IPS DF 4.7 (cell line): ENCODE measurements at regions not wholly inside any gene's neighbourhood (a gene's known extent, or its start where the extent isn't known, plus 50 kb on each side); places are given as distances from the start of the nearest gene placed in this dataset.
"Not testable (repeated sequence)": the region's sequence is repeated elsewhere in the genome, so short reads cannot be mapped to it uniquely, and the experiment has no call there.

ENCODE experiments used
- DNase-seq: peaks from one replicate; pipeline ENCODE4 v3.0.0-alpha.2; 2013; ENCODE audit warnings: low spot score; ENCODE audit errors: extremely low read depth

DNA sequence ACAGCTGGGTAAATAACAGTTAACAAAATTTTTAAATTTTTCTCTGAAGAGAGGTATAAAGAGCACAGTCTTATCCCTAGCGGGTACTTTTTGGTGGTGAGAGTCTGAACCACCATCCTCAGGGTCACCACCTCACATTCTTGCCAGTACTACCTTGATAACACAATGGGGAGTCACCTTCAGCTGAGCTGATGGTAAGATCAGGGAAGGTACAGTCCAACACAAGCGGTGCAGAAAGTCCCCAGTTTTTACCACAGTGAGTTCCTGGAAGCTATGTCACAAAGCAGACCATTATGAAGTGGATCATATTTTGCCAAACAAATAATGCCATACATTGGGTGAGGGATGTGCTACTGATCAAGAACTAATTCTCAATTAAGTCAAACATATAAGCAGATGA lies 176.9 kb downstream of the FASLG start:
- no peak for DNase-seq

DNA sequence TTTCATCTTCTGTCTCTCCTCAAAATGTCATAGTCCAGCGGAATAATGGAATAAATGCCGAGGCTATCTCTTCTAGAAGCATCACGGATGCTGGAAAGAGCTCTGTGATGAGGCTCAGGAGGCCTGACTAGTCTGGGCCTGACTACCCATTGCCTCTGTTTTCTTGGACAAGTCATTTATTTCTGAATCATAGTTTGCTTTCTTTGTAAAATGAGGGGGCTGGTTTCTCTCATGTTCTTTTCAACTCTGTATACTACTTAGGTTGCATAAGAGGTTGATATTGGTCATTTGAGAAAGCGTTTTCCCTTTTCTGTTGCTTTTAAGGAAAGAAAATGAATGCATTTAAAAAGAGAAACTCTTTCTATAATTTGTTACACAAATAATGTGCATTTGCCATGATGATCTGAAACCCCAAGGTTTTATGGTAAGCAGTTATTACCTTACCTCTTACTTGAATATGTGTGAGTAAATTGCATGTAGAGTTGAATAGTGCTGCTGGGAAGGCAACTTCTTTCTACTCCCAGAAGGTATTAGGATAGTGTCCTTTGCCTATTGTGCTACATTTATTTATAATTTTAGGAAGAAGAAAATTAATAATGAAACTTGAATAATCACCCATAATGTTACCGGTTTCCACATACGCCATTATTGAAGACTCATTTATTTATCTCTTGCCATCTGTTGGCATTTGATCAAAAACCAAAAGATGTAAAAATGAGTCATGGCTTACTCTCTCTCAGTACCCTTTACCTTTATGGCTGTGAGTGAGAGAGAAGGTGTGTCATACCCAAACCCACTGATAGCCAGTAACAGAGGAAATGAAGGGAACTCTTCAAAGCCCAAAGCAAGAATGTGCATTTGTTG lies 179.1 kb downstream of the FASLG start:
- no peak for DNase-seq

DNA sequence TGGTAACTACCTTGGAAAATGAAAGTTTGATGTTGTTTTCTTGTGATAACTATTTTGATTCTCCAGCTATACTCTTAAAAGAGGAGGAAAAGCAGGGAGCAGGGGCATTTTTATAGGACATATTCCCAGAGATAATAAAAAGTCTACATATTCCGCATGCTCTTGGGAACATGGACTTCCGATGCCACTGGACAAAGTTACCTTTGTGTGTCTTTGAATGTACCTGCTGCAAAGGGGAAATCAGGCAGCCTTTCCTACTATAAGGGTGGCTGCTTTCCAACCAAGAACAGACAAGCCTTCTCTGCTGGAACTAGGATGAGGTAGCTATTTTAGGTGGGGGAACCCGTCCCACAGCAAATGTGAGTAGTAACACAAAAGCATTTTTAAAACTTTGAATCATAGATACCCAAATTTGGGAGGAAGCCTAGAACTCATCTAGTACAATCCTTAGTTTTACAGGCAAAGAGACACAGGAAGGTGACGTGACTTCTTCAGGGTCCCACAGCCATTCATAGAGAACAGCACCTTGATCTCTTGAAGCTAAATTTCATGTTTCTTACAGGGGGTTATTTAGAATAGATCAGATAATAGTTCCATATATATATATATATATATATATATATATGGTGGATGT lies 179.9 kb downstream of the FASLG start:
- no peak for DNase-seq

DNA sequence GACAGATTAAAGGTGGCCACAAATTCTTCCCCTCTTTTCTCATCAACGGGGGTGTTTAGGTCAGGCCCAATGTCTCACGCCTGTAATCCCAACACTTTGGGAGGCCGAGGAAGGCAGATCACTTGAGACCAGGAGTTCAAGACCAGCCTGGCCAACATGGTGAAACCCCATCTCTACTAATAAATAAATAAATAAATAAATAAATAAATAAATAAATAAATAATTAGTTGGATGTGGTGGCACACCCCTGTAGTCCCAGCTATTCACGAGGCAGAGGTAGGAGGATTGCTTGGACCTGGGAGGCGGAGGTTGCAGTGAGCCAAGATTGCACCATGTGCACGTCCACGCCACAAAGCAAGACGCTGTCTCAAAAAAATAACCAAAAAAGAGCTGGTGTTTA lies 180.7 kb downstream of the FASLG start:
- DNase-seq = not testable (repeated sequence)

DNA sequence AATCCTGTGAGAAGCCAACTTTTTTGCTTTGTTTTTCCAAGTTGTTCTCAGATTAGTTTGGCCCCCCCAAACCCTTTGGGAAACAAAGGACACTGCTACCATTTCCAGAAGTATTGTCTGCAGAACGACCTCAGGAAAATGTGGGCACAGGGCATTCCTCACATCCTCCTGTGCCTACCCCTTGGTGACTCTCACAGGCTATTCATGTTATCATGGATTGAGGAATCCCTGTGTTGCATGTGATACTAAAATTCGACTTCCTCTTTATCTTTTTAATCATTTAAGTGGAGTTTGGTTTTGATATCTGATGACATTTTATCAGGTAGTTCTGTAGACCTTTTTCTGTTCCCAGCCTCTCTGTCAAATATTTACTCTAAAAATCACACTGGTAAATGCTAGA lies 184.5 kb downstream of the FASLG start:
- no peak for DNase-seq

DNA sequence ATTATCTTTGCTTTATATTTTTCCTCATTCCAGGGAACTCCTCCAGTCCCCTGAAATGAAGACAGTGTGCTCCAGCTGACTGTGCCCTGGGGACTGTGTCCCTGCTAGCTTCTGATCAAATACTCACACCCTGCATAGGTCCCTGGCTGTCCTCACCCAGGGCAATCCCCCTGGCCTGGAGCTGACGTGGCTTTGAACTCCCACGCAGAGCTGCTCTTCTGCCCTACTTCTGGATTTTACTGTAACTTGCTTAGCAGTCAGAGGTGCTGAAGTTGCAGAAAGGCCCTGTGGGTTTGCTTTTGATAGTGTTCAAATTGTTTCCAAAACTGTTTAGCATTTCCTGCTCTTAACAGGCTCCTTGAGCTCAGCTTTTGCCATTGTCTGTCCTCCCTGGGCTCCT lies 186.5 kb downstream of the FASLG start:
- DNase-seq = no peak

DNA sequence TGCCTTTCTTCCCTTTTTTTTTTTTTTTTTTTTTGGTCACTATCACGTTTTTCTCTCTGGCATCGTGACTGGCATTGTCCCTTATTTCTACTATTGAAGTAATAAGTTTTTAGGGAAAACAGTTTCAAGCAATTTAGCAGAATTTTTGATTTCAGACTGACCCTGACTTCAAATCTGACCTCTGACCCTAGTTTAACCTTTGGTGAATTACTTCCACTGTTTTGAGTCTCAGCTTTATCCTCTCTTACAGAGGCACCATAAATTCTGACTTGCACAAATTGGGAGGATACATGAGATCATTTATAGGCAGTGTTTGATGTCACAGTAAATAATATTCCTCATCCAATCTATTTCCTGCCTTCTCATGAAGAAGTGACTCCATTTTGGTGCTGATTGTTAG lies 187.0 kb downstream of the FASLG start:
- DNase-seq = no peak

DNA sequence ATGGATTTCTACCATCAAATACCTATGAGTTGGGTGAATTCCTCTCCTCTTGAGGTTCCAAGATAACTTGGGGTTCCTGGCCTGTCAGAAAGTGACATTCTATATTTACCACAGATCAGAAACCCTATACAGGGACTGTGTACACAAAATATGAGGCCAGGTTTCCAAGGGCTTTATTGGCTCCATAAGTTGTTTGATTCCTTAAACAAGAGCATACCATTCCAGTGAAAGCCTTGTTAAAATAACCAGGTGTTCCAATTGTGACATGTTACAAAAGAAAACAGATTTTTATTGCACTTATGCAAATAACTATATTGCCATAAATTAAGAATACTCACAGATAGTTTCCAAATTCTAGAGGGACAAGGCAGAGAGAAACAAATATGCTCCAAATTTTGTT lies 188.9 kb downstream of the FASLG start:
- not testable (repeated sequence) for DNase-seq

DNA sequence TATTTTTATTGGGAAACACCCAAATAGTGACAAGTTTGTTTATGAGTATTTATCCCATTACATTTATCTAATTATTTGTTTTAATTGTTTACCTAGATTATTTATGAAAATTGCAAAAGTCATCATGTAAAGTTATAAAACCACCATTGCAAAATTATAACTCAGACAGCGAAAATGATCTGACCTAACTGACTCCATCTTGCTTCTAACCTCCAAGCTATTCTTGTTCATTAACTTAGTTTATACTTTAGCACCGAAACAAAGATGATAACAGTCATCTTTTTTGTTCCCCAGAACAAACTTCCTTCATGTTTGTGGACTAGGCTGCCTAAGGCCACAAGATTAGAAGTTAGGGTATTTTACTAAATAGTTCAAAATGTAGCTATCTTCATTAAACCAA lies 190.8 kb downstream of the FASLG start:
- DNase-seq = no peak

DNA sequence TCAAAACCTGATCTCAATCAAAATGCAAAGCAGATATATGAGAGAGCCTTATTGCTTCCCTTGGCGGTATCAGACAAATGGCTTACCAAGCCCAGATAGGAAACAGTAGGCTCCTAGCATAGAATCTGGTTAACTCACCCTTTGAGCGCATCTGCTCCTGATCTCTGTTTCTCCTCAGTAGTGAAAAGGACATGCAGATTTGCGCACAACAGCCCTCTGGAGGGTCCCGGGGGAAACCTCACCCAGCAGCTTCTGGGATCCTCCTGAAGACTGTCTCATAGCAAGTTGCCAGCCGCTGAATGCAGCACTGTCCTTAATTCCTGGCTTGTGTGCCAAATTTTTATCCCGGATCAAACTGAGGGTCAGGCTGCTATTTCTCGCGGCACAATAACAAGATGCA lies 192.2 kb downstream of the FASLG start:
- DNase-seq = no peak

DNA sequence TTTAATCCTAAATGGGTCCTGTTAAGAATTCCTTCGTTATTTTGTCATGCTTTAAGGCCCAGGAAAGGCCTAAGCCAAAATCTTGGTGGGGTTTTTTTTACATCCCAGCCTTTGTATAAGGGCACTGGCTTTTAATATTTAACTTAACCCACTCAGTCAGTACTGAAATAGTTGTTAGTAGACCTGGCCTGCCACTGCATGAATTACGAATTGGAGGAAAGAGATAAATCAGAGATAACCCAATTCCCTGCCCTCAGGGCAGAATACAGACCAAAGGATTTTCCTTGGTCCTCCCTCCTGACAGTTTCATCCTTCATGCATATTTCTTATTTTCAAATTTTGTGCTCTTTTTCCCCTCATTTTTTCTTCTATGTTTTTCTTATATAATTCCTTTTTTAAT lies 193.0 kb downstream of the FASLG start:
- no peak for DNase-seq

DNA sequence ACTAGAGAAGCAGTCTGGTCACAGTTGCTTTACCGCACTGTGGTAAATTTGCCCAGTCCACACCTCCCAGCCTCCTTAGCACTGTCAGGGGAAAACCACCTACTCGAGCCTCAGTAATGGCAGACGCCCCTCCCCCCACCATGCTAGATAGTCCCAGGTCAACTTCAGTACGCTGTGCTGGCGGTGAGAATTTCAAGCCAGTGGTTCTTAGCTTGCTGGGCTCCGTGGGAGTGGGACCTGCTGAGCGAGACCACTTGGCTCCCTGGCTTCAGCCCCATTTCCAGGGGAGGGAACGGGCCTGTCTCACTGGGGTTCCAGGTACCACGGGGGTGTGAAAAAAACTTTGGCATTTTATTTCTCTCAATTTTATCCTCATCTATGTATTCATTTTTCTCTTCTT lies 194.8 kb downstream of the TNFSF18 start:
- DNase-seq = not testable (repeated sequence)

DNA sequence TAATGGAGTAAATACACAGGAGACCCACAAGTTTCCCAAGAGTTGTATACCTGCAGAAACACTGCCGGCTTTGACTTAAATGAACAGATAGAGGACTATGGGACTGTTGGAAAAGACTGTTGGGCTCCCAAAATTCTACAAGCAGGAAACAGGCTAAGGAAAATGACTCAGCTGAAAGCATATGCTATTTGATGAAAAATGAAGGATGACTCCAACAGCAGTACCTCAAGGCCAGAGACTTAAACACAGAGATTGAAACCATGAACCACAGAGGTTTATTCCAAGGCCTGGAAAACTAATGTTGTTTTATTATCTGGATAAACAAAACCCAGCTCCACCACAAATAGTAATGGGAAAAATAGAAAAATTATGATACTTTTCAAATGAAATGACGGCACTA lies 187.7 kb downstream of the TNFSF18 start:
- no peak for DNase-seq

DNA sequence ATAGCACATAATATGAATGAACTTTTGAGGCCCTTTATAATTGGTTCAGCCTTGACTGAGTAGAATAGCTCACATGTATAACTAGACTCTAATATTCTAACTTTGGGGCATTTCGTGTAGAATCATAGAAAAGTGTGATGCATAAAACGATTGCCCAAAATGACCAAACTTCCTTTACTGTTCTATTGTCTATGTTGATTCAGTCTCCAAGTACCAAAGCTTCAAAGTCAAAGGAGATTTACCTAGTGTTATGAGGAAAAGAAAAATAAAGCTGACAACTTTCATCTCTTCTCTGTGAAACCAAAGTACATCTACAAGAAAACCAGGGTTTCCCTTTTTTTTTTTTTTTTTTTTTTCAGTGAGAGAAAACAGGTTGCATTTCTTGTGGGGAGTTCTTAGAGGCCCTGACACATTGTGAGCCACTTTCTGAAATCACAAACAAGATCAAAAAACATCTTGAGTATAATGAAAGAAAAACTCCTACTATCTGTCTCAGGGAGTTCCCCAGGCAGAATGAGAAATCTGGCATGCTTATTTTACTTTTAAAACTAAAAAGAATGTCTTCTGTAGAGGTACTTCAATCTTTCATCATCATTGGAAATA lies 183.4 kb downstream of the TNFSF18 start:
- no peak for DNase-seq

DNA sequence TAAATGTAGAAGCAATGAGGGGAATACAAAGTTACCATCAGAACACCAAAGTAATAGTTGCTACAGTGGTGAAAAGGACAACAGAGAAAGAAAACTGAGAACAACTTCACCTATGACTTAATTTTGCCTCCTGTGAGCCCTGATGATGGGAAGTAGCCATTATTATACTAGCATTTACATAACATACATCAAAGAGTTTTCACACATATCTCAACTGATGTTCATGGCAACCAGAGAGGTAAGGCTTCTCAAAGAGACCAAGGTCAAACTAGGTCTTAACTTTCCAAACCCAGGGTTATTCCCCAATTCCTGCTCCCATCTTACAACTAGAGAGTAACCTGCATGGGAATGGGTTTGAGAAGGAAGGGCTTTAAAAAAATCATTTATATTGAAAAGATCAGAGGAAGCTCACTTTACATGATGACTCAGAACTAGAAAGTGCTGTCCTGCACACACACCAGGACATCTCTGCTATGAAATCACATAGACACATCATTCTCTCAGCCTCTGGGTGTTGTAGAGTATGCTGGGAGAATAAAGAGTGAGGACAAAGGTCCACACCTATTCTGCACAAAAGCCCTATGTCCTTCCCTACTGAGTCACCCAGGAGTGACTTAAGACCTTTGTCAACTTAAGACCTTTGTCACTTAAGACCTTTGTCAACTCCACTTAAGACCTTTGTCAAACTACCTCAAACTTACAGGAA lies 179.7 kb downstream of the TNFSF18 start:
- DNase-seq = no peak

DNA sequence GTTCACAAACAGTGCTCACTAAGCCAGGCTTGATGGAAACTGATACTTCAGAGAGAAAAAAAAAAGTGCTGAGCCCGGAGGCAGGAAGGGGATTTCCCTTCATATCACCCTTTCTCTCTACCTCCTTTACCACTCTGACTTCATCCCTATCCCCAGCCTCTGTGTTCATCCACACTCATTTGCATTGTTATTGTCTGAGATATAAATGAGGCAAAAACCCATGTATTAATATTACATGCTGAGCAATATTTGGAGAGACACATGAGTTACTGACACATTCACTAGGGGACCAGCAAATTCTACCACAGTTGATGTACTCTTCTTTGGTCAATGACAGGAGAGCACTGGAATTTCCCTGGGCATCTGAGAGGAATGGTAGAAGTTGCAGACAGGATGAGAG lies 175.8 kb downstream of the TNFSF18 start:
- DNase-seq = no peak

DNA sequence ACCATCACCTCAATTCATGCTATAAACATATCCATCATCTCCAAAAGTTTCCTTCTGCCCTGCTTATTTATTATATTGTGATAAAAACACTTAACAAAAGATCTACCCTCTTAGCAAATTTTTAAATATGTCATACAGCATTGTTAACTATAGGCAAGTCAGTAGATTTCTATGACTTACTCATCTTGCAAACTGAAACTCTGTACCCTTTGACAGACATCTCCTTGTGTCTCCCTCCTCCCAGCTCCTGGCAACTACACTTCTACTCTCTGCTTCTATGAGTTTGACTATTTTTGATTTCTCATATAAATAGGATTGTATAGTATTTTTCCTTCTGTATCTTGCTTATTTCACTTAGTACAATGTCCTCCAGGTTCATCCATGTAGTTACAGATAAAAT lies 174.8 kb downstream of the TNFSF18 start:
- no peak for DNase-seq

DNA sequence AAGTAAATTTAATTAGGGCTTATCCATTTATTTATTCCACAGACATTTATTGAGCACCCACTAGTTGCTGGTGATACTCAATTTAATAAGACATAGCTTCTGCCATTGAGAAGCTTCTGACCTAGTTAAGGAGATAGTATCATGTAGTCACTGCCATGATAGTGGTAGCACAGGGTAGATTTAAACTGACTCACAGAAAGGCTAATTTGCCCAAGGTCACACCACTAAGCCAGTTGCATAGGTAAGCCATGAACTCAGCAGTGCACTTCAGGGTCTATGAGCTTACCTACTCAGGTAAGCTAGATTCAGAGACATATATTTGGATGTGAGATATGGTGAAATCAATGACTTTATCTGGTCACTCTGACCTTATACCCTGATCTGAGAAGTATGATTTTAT lies 168.4 kb downstream of the TNFSF18 start:
- no peak for DNase-seq

DNA sequence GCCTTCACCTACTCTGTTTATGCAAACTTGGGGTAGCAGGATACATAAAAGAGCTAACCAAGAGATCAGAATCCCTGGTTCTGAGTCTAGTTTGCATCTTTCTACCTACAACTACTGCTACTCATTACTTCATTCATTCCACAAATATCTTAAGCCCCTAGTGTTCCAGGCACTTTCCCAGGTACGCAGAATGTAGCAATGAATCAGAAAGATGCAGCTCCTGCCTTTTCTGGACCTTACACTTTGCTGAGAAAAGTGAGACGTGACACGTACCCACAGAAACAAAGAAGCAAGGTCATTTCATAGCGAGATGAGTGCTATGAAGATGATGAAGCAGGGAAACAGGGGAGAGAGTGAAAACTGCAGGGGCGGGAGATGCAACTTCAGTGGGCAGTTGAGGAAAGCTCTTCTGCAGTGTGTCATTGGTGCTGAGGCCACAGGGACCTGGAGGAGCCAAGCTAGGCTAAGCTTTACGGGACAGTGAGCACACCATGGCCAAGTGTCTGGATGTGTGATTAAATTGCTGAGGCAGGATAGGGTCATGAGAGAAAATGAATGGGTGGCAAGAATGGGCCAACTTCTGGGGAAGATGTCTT lies 167.9 kb downstream of the TNFSF18 start:
- no peak for DNase-seq

DNA sequence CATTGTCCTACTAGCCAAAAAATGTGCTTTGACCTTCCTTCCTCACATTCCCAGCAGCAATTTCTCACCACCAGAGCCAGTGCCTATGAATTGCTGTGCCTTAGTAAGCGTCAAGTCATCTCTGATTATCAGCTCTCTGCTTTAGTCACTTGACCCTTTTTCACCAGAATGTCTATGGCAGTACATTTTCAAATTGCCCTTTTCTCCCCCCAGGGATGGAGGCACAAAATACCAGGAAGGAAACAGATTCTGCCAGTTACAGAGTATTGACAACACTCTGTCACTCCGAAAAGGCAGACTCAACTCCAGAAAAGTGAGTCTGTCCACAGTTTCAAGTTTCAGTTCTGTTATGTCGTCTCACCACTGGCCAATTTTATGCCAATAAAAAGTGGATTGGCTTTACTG lies 167.4 kb downstream of the TNFSF18 start:
- no peak for DNase-seq

DNA sequence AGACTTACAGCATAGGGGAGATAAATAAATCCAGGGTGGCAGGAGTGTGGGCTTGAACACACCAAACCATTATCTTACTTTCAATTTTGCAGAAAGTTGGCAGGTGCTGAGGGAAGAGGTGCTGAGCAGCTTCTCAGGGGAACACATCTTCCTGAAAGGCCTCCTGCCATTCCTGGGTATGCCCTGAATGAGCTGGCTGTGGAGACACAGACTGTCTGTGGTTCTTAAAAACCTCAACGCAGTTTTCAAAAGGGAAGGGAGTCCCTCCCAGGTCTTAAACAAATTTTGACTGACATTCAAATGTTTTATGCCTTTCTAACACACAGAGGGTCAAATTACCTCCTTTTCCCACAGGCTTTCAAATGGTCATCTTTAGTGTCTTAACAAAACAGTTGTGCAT lies 166.9 kb downstream of the TNFSF18 start:
- DNase-seq = no peak

DNA sequence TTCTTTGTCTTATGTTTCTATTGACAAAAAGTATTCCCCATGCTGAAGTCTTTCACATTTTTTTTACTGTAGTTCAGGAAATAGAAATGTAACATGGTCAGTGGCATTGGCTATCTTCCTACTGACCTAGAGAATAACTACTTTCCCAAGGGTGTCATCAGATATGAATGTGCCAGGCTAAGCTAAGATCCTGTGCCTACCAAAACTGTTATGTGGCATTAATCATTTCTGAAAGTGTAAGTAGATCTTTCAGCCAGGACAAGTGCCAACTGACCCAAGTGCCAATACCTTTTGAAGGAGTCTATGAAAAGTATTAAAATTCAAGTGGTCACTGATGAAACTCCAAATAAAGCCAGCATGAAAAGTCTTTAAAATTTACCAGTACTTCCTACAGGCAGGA lies 165.3 kb downstream of the TNFSF18 start:
- DNase-seq = no peak
